HG03159 (cell line): ENCODE measurements at regions not wholly inside any gene's neighbourhood (a gene's known extent, or its start where the extent isn't known, plus 50 kb on each side); places are given as distances from the start of the nearest gene placed in this dataset.

Experiments
- ATAC-seq: cut with Tn5 transposase; IDR thresholded peaks from one replicate; pipeline ENCODE4 v1.9.1; 2021; ENCODE audit warnings: mild to moderate bottlenecking, moderate library complexity; ENCODE audit not compliant: unreplicated experiment

DNA sequence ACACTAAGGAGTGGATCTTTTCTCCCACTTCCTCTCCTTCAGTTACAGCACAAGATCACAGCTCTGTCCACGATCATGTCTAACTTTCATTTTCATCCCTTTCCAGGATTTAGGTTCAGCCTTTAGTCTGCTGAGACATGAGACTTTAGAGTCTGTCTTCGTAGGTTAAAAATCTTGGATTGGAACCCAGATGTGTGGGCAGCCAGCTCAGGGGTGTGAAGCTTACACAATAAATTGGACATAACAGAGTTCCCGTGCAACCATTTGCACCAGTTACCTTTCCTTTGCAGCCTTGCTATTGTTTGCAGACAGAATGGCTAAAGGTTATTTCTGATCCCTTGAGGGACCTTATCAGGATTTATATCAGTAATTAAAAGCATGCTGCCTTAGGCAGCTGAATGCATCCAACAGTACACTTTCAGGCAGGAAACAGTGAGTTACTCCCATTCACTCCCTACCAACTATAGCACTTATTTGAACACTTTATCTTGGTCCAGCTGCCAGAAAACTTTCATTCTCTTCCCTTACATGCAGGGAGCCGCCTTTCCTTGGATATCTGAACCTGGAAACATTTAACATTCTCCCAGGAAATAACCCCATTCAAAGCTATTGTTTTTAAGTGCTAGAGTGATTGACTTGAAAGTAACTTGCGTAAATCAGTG lies 87.3 kb downstream of the TMEM100 start:
- ATAC-seq = no peak

DNA sequence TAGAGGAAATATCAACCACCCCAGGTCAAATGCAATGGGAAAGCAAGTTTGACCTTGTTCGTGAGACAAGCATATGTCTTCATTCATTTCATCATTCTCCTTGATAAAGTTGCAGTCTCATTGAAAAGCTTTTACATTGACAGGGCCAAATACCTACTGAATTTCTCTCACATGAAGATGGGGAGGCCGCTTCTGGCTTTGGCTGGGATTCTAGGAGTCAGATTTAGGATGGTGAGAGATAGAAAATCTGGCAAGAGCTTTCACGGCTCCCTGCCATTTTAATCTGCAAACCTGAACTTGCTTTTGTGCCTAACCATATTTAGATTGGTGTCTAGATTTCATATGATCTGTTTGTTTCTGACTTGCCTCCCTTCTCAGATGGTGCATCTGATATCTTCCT lies 88.0 kb downstream of the TMEM100 start:
- ATAC-seq = no peak

DNA sequence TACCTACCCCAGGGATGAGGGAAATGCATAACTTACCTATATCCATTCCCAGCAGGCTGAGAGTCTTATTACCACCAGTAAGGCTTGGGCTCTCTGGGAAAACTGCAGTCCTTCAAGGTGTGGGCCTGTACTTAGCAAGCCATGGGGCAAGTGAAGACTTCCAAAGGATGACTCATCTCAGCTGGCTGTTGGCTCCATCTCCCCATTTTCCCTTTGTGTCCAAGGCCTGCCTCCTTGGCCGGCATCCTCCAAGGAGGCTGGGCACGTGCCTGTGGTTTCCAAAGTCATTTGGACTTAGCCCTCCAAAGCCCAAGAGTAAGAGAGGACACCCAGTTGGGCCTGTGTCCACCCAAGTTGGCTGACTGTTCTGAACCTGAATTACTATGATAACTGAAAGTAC lies 89.8 kb downstream of the TMEM100 start:
- no peak for ATAC-seq

DNA sequence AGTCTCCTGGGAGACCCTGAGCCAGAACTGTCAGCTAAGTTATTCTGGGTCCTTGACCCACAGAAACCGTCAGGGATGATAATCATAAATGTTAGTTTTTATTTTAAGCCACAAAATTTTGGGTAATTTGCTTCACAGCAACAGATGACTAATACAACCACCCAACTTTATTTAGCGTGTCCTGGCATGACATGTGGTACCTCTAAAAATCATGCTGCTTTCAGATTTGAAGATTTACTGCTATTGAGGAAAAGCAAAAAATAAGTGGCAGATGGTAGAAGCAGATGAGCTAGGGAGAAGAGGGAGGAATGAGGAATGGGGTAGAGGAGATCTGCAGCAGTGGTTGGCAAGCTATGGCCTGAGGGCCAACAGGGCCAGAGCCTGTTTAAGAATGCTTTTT lies 90.4 kb downstream of the TMEM100 start:
- no peak for ATAC-seq

DNA sequence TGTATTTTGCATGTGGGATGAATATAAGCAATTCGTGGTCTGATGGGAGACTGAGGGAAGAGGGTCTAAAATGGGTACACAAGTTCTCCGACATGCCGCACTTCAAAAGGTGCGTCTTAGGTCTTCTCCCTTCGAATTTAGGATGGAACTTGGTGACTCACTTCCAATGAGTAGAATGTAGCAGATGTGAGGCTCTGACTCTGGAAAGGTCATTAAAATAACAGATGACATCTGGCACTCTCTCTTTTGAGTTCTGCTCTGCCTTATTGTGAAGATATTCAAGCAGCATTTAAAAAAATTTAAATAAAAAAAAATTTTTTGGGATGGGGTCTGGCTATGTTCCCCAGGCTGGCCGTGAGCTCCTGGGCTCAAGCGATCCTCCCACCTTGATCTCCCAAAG lies 92.7 kb downstream of the TMEM100 start:
- ATAC-seq = no peak

- ATAC-seq = peak; percentile 60
These were observed 97.1 kb downstream of the TMEM100 start for GRCh38 chr17:55625521-55625920.

DNA sequence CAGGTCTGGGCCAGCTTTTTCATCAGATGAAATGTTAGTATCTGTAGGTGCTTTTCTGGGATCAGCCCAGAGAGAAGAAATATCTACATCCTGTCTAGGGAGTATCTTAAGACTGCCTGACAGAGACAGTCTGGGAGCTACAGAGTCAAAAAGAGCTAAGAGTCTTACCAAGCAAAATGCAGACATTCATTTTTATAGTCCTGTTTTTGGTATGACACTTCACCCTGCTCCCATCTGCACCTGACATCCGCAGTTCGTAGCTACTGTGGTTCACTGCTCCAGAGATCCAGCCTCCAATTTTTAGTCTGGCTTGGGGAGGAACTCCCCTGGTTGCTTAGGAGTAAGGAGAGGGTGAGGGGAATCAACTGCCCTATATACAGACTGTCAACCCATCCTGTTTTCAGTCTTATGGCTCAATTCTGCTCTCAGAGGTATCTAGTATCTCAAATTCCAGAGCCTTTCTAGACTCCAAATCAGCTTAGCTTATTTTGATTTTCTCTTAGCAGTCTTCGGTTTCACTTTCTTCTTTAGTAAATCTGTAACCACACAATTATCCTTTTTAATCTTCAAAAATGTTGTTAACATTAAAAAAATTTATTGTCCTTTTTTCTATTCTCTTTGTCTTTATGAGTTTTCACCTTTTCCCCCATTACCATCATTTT lies 97.8 kb downstream of the TMEM100 start:
- ATAC-seq = peak; percentile 58

- ATAC-seq = no peak
These were observed 100.1 kb downstream of the TMEM100 start for GRCh38 chr17:55622547-55622946.

DNA sequence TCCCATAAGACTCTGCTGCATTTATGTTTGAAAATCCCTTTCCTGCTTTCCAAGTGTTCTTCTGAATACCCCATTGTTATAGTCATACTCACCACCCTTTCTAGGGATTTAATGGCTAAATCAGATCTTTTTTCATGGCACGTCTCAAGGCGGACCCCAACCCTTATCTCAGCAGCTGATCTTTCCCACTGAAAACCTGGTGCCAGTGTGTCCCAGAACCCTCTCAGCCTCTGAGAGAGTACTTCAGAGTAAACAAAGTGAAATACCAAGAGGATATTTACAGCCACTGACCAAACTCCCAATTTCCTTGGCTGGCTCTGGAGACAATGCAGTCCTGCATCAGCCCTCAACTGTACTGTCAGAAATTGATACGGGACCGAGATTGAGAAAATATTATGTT lies 101.7 kb downstream of the TMEM100 start:
- ATAC-seq = no peak

- no peak for ATAC-seq
These were observed 102.6 kb downstream of the TMEM100 start for GRCh38 chr17:55620023-55620422.

- no peak for ATAC-seq
These were observed 105.2 kb downstream of the TMEM100 start for GRCh38 chr17:55617441-55617840.

DNA sequence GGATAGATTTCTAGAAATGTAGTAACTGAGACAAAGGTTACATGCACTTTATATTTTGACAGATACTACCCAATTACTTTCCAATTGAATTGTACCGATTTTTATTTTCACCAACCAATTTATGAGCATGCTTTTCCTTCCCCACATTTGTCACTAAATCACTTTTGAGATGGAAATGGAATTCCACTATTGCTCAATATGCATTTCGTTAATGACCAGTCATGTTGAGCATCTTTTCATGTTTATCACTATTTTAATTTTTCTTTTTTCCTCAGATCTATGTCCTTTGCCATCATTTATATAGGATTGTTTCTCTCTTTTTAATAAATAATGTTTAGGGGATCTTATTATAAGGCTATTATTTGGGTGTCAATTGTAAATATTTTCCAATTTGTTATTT lies 102.8 kb upstream of the SMIM36 start:
- ATAC-seq = no peak

DNA sequence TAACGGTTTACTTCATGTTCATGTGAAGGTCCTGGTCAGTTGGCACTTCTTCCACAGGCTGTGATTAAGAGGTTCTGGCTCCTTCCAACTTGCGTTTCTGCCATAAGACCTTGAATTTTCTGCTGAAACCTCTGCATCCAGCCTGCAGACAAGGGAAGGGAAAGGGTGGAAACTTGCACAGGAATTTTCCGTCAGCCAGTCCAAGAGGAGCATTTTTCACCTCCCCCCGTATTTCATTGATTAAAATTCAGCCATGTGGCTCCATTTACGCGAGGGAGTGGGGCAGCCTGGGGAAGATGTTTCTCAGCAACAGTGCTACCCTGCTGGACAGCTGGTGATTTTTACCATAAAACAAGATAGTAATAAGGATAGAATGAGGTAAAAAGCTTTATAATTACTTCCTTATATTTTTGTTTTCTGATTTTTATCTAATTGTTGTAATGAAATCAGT lies 101.5 kb upstream of the SMIM36 start:
- no peak for ATAC-seq

DNA sequence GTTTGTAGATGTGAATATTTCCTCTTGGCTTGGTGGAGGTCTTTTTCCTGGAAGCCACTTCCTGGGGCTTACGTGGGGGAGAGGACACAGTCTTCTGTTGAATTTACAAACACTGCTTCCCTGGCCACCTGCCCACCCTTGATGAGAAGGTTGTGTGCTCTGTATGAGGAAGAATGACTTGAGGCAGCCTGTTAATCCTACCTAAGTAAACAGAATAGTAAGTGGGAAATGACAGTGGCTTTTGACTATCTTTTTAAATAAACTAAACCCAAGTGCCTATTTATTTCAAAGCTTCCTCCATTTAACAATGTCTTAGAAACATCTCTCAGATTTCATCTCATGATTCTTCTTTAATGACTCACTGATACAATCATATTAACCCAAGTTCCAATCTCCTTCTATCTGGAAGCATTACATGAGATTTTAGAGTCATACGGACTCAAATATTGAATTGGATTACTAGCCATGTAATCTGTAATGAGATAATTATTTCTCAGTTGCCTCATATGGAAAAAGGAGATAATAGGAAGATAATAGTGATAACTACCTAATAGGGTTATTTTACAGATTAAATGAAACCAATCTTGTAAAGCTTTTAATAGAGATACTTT lies 96.6 kb upstream of the SMIM36 start:
- ATAC-seq = no peak

GRCh38 chr17:55606488-55606815 lies 95.2 kb upstream of the SMIM36 start:
- ATAC-seq = no peak

GRCh38 chr17:55605705-55606487 lies 94.6 kb upstream of the SMIM36 start:
- no peak for ATAC-seq

DNA sequence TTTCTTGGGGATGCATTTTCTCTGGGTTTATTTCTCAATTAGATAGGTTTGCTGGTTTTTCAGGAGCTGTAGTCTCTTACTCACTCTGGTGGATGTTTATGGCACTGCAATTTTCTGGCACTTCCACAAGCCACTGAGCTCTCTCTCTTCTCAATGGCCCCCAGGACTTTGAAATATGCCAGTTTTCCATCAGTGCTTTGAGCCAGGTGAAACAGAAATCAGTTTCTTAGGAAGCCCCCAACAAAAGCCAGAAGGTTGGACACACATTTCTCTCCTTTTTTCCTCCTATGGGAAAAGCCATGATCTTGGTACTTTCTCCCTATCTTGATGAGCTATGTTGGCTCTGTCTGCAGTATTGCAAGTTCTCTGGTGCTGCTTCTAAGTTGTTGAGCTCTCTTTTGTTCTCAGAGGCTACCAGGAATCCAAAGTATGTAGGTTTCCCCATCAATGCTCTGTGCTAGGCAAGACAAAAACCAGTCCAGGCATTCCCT lies 90.7 kb upstream of the SMIM36 start:
- no peak for ATAC-seq

DNA sequence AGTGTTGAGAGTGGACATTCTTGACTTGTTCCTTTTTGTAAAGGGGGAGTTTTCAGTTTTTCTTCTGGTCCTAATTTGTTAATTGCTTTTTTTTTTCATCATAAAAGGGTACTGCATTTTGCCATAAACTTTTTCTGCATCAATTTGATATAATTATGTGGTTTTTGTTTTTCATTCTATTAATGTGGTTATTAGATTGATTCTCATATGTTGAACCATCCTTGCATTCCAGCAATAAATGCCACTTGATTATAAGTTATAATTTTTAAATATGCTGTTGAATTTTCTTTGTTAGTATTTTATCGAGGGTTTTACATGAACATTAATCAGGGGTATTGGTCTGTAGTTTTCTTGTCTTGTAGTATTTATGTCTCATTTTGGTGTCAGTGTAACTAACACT lies 87.2 kb upstream of the SMIM36 start:
- no peak for ATAC-seq

- ATAC-seq = no peak
These were observed 77.4 kb upstream of the SMIM36 start for GRCh38 chr17:55588446-55589242.

- ATAC-seq = no peak
These were observed 76.4 kb upstream of the SMIM36 start for GRCh38 chr17:55587608-55588139.
